Left lung (tissue), 4 donors: ENCODE measurements at regions not wholly inside any gene's neighbourhood (a gene's known extent, or its start where the extent isn't known, plus 50 kb on each side); places are given as distances from the start of the nearest gene placed in this dataset.

Source experiments
- ATAC-seq: fragments of 200-7000 bp; cut with Tn5 transposase; one replicate; pipeline ENCODE4 v1.9.1; 2020; ENCODE audit warnings: moderate library complexity
- DNase-seq, 4 donors: peaks; one replicate each; pipeline ENCODE4 v3.0.0-alpha.2; 2013 to 2020
- H3K27ac ChIP-seq, 2 donors: fragments of 200-600 bp; sonication (generic) in 1 of 2; one replicate each; pipeline versions ENCODE4 v1.5.0 to v1.8.0; 2020 to 2021
- H3K27me3 ChIP-seq, 2 donors: fragments of 200-600 bp; sonication (generic) in 1 of 2; one replicate each; pipeline versions ENCODE4 v1.5.0 to v1.8.0; 2020 to 2021
- H3K36me3 ChIP-seq, 2 donors: fragments of 200-600 bp; sonication (generic) in 1 of 2; one replicate each; pipeline versions ENCODE4 v1.5.0 to v1.8.0; 2020 to 2021
- H3K4me1 ChIP-seq, 2 donors: fragments of 200-600 bp; one replicate each; pipeline ENCODE4 v1.8.0; 2021
- H3K4me3 ChIP-seq, 2 donors: fragments of 200-600 bp; sonication (generic) in 1 of 2; one replicate each; pipeline versions ENCODE4 v1.5.0 to v1.8.0; 2020 to 2021; ENCODE audit warnings: mild to moderate bottlenecking in 1 of 2
- H3K9me3 ChIP-seq, 2 donors: fragments of 200-600 bp; sonication (generic) in 1 of 2; one replicate each; pipeline versions ENCODE4 v1.5.0 to v1.8.0; 2020 to 2021
- CTCF ChIP-seq, 2 donors: fragments of 200-600 bp; sonication (generic) in 1 of 2; IDR thresholded peaks; one replicate each; pipeline versions ENCODE4 v1.5.0 to v1.8.0; 2021; ENCODE audit warnings: antibody characterized with exemption in 2 of 2
- intact Hi-C, 2 donors: fragments of 100-400 bp; cut with DNase I; formaldehyde crosslinking; loops; one replicate each; pipeline versions ENCODE4 v1.11.2 to v1.14.2; 2022
- donor health status: DM: no; HTN: yes; CAD: no.
- donor health status: DM: no; HTN: no; CAD: no.

DNA sequence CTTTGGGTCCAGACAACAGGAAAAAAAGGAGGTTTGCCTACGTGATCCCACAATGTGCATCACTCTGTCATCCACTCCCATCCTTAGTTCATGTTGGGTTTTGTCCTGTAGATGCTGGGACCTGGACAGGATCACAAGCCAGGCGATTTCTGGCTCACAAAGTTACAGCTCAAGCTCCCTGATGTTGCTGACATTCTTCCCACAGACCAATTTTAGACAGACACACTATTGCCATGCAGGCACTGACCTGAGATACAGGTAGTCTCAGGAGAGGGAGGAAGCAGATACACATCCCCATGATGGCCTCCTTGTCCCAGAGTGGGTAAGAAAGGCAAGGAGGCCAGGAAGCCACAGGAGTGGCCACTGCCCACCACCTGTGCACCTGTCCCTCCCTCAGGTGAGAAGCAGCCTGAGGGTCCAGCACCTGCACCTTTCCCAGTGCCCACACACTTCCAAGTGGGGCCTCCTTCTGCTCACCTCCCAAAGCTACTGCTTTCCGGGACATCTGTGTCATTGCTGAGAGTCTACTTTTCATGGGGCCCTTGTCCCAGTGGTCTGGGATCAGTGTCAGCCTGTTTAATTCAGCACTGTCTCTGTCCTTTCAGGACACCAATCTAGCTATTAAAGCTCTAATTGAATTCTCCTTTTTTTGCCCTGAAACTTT lies 52.0 kb upstream of the TOP3B start:
- H3K4me3 ChIP-seq = no peak overlapping the region
- no peaks in the 10 kb centered on the region for H3K4me1 ChIP-seq
- no peak for TF ChIP-seq CTCF (IDR thresholded peaks at IDR 0.05)
- no peaks in the 10 kb centered on the region for H3K27me3 ChIP-seq
- ATAC-seq (no peak), DNase-seq (no peak)
- intact Hi-C loops = no loop called here
- no peaks in the 10 kb centered on the region for H3K36me3 ChIP-seq
- no peak overlapping the region for H3K27ac ChIP-seq
- no peaks in the 10 kb centered on the region for H3K9me3 ChIP-seq

DNA sequence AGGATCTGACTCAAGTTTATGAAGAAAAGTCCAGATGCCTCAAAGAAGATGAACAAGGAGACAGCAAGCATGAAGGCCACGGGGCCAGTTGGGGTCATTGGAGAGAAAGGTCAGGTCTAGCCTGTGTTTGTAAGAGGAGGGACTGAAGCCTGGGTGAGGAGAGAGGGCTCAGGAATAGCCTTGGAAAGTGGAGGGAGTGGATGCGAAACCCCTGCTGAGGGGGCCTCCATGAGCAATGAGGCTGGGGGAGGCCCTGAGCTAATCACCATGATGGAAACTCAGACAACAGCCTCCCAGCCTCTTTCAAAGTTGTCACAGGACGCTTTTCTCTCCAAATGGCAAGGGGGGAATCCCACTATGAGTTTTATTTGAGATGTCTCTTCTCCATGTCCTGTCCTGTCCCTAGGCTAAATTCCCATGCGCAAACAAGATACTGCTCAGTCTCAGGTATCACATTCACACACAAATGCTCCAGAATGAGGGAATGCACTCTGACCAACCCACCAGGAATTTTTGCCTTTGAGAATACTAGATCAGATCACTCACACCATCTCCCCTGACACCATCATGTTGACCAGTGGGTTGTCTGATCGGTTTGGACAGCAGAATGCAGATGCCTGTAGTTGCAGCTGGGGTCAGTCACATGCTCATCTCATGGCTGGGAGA lies 51.3 kb upstream of the TOP3B start:
- H3K36me3 ChIP-seq = no peaks in the 10 kb centered on the region
- no peaks in the 10 kb centered on the region for H3K4me1 ChIP-seq
- H3K27me3 ChIP-seq = no peaks in the 10 kb centered on the region
- intact Hi-C loops = no loop called here
- no peak for ATAC-seq
- no peaks in the 10 kb centered on the region for H3K9me3 ChIP-seq
- DNase-seq = no peak
- no peak overlapping the region for H3K27ac ChIP-seq
- no peak for TF ChIP-seq CTCF (IDR thresholded peaks at IDR 0.05)
- H3K4me3 ChIP-seq = no peak overlapping the region

- Histone ChIP-seq H3K36me3 (no peaks in the 10 kb centered on the region), H3K4me1 (no peaks in the 10 kb centered on the region), H3K27me3 (no peaks in the 10 kb centered on the region), H3K4me3 (no peak overlapping the region), H3K9me3 (no peaks in the 10 kb centered on the region), H3K27ac (no peak overlapping the region)
- intact Hi-C loops = no loop called here
- TF ChIP-seq CTCF (IDR thresholded peaks at IDR 0.05) = no peak
- DNase-seq (no peak), ATAC-seq (no peak)
These were observed 50.6 kb upstream of the TOP3B start for GRCh38 chr22:22032906-22033802.

DNA sequence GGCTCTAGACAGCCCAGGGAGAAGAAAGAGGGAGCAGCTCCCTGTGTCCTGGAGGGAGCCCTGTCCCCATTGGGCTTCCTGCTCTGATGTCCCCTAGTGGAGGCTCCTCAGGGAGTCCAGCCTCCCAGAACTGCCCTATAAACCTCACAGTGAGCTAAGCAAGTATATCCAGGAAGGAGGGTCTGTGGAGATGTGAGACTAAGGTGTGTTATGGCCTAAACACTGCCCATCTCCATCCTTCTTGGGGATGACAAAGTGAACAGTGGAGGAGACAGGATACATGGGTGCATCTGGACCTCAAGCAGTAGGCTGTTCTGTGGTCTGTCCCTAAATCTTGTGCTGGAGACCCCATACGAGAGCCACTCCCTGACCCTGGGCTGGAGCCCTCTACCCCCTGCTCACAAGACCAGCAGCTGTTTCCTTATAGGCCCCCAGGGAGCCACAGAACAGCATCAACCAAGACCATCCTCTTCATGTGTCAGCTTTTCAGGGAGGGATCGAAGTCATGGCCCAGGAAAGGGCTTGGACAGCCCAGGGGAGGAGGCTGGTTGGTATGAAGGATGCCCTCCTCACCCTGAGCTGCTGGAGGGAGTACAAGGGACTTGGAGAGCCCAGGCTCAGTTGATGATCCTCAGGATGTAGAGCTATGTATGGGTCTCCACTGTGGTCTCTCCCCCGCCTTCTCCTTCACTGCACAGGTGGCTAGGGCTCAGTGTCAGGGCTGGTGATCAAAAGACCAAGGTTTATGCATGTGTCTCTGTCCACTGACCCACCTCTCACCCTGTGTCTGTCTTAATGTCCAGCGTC lies 49.7 kb upstream of the TOP3B start:
- H3K27ac ChIP-seq = no peak overlapping the region

More for the DNA sequence above, 49.7 kb upstream of the TOP3B start:
- no peaks in the 10 kb centered on the region for H3K9me3 ChIP-seq
- DNase-seq = no peak
- no peak for ATAC-seq
- intact Hi-C loops = no loop called here
- no peaks in the 10 kb centered on the region for H3K27me3 ChIP-seq
- no peaks in the 10 kb centered on the region for H3K4me1 ChIP-seq
- H3K36me3 ChIP-seq = no peaks in the 10 kb centered on the region
- H3K4me3 ChIP-seq = no peak overlapping the region
- no peak for TF ChIP-seq CTCF (IDR thresholded peaks at IDR 0.05)
